HEK293 (cell line): ENCODE measurements at regions not wholly inside any gene's neighbourhood (a gene's known extent, or its start where the extent isn't known, plus 50 kb on each side); places are given as distances from the start of the nearest gene placed in this dataset.

ENCODE experiments used
- CTCF ChIP-seq: fragments of 450-650 bp; formaldehyde crosslinking; IDR thresholded peaks from 2 replicates; pipeline ENCODE4 v1.5.1; 2016; ENCODE audit warnings: missing biosample characterization, missing genetic modification characterization
- ZNF549 ChIP-seq: fragments of 450-650 bp; IDR thresholded peaks from 2 replicates; pipeline ENCODE4 v1.5.1; 2018; ENCODE audit warnings: missing biosample characterization, missing genetic modification characterization, mild to moderate bottlenecking, inconsistent platforms, moderate library complexity

GRCh38 chr22:22088658-22089458 lies 106.3 kb upstream of the TOP3B start:
- TF ChIP-seq ZNF549 = no peak
- TF ChIP-seq CTCF = no peak
